ENCODE measurements at regions not wholly inside any gene's neighbourhood (a gene's known extent, or its start where the extent isn't known, plus 50 kb on each side); places are given as distances from the start of the nearest gene placed in this dataset.

DNA sequence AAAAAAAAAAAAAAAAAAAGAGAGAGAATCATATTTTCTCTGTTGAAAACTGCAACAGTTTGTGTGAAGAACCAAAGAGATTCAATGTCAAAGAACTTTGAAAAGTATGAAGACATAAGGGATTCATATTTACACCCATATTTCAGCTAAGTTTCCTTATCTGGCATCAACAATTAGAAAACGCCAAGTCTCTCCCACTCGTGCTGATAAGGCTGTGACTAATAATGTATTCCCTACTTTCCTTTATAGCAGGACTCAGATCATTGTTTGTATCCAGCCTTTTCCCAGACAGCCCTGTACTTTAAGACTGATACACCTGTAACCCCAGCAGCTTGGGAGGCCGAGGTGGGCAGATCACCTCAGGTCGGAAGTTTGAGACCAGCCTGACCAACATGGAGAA lies 54.1 kb upstream of the STK32A start:
- DNase-seq (ENCODE audit: low read depth) = no peak
- Histone ChIP-seq H3K4me3 (ENCODE audit: low read depth, low read length) (no peak overlapping the region), H3K27me3 (ENCODE audit: control insufficient read depth, insufficient read depth, low read length) (no peaks in the 10 kb centered on the region), H3K36me3 (ENCODE audit: control insufficient read depth, insufficient read depth, low read length) (no peaks in the 10 kb centered on the region)
- no peak for FAIRE-seq
- TF ChIP-seq, protein P1, sequence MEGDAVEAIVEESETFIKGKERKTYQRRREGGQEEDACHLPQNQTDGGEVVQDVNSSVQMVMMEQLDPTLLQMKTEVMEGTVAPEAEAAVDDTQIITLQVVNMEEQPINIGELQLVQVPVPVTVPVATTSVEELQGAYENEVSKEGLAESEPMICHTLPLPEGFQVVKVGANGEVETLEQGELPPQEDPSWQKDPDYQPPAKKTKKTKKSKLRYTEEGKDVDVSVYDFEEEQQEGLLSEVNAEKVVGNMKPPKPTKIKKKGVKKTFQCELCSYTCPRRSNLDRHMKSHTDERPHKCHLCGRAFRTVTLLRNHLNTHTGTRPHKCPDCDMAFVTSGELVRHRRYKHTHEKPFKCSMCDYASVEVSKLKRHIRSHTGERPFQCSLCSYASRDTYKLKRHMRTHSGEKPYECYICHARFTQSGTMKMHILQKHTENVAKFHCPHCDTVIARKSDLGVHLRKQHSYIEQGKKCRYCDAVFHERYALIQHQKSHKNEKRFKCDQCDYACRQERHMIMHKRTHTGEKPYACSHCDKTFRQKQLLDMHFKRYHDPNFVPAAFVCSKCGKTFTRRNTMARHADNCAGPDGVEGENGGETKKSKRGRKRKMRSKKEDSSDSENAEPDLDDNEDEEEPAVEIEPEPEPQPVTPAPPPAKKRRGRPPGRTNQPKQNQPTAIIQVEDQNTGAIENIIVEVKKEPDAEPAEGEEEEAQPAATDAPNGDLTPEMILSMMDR (IDR thresholded peaks at IDR 0.05; ENCODE audit: insufficient read depth, low read length, severe bottlenecking) = no peak

All from bronchial epithelial cell (primary cell).